ENCODE measurements at regions not wholly inside any gene's neighbourhood (a gene's known extent, or its start where the extent isn't known, plus 50 kb on each side); places are given as distances from the start of the nearest gene placed in this dataset.

- no peak for TF ChIP-seq CTCF (conservative IDR thresholded peaks at IDR 0.05)
- no peaks in the 10 kb centered on the region for H3K9me3 Mint-ChIP-seq
Measured at GRCh38 chr6:25028328-25028727, 92.6 kb upstream of the RIPOR2 start.

GRCh38 chr6:25032934-25033333 is 97.2 kb upstream of the RIPOR2 start:
- no peaks in the 10 kb centered on the region for H3K9me3 Mint-ChIP-seq
- DNase-seq (ENCODE audit: extremely low spot score, unreplicated experiment): no peak
- no peak for TF ChIP-seq CTCF (conservative IDR thresholded peaks at IDR 0.05)
- H3K36me3 Mint-ChIP-seq: no peaks in the 10 kb centered on the region
- peaks cover 12% of the 10 kb centered on the region for H3K4me1 Mint-ChIP-seq (ENCODE audit: unreplicated experiment)
- H3K4me3 Mint-ChIP-seq: no peak overlapping the region
- H3K27me3 Mint-ChIP-seq: no peaks in the 10 kb centered on the region
- H3K27ac Mint-ChIP-seq: no peak overlapping the region

More at GRCh38 chr6:25028328-25028727, 92.6 kb upstream of the RIPOR2 start:
- no peak for DNase-seq (ENCODE audit: extremely low spot score, unreplicated experiment)
- H3K27ac Mint-ChIP-seq: no peak overlapping the region
- H3K4me1 Mint-ChIP-seq (ENCODE audit: unreplicated experiment): peaks cover 18% of the 10 kb centered on the region
- no peaks in the 10 kb centered on the region for H3K27me3 Mint-ChIP-seq
- no peak overlapping the region for H3K4me3 Mint-ChIP-seq
- no peaks in the 10 kb centered on the region for H3K36me3 Mint-ChIP-seq

DNA sequence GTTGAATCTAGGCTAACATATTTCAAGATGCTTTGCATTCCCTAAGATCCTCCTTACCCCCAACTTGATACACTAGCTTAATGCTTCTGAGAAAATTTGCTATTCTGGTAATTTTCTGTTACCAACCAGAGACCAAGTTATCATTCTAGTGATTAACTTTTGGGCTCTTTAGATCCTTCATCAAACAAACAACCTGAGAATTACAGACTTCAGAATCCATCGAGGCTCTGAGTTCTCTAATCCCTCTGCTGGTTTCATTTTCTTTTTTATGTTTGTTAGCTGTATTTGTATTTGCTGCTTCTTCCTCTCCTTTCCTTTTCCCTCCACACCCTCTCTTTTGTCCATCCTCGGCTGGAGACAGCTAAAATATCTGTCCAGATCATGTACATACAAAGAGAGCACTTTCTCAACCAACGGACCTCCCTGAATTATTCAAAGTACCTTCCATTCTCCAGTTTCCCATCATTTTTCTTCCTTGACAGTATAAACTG is 98.7 kb upstream of the RIPOR2 start:
- Mint-ChIP-seq H3K36me3 (no peaks in the 10 kb centered on the region), H3K27me3 (no peaks in the 10 kb centered on the region), H3K9me3 (no peaks in the 10 kb centered on the region), H3K27ac (no peak overlapping the region), H3K4me3 (no peak overlapping the region), H3K4me1 (ENCODE audit: unreplicated experiment) (peaks cover 9% of the 10 kb centered on the region)
- no peak for TF ChIP-seq CTCF (conservative IDR thresholded peaks at IDR 0.05)
- DNase-seq (ENCODE audit: extremely low spot score, unreplicated experiment): no peak

DNA sequence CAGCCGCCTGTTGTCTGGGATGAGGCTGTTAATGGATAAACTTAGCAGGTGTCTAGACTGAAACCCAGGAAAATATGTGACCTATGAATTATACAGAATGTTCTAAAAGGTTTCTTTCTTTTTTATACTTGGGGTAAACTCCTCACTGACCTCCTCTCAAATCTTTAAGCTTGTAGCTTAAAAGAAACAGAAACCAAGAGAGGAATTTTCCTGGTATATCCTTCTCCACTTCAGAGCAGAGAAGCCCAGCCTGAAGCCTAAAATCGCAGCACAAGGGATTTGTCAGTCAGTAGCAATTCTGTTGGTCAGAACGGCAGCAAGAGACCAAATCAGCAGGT is 99.4 kb upstream of the RIPOR2 start:
- no peak overlapping the region for H3K4me3 Mint-ChIP-seq
- TF ChIP-seq CTCF (conservative IDR thresholded peaks at IDR 0.05): no peak
- H3K27ac Mint-ChIP-seq: no peak overlapping the region
- H3K9me3 Mint-ChIP-seq: no peaks in the 10 kb centered on the region
- H3K4me1 Mint-ChIP-seq (ENCODE audit: unreplicated experiment): peaks cover 6% of the 10 kb centered on the region
- no peak for DNase-seq (ENCODE audit: extremely low spot score, unreplicated experiment)
- H3K36me3 Mint-ChIP-seq: no peaks in the 10 kb centered on the region
- no peaks in the 10 kb centered on the region for H3K27me3 Mint-ChIP-seq

GRCh38 chr6:25035512-25036435 is 100.0 kb upstream of the RIPOR2 start:
- Mint-ChIP-seq H3K4me3 (no peak overlapping the region), H3K9me3 (no peaks in the 10 kb centered on the region), H3K4me1 (ENCODE audit: unreplicated experiment) (peaks cover 6% of the 10 kb centered on the region), H3K36me3 (no peaks in the 10 kb centered on the region), H3K27me3 (no peaks in the 10 kb centered on the region), H3K27ac (no peak overlapping the region)
- no peak for DNase-seq (ENCODE audit: extremely low spot score, unreplicated experiment)
- no peak for TF ChIP-seq CTCF (conservative IDR thresholded peaks at IDR 0.05)
